OCI-LY3 (cell line): ENCODE measurements at regions not wholly inside any gene's neighbourhood (a gene's known extent, or its start where the extent isn't known, plus 50 kb on each side); places are given as distances from the start of the nearest gene placed in this dataset.

Experiments
- H2AFZ ChIP-seq: fragments of 200-600, 300-600 bp; shearing (Covaris generic); 2 replicates; pipeline ENCODE4 v1.6.0; 2014; ENCODE audit warnings: antibody characterized with exemption, low read depth, low read length
- H3K27ac ChIP-seq: fragments of 200-600, 300-600 bp; sonication (generic); 2 replicates; pipeline ENCODE4 v1.5.1; 2014; ENCODE audit warnings: mild to moderate bottlenecking, low read length, moderate library complexity, mixed read lengths
- H3K27me3 ChIP-seq: fragments of 200-600, 300-600 bp; sonication (generic); 2 replicates; pipeline ENCODE4 v1.6.1; 2014; ENCODE audit warnings: low read depth, low read length, mixed read lengths
- H3K36me3 ChIP-seq: fragments of 200-600, 300-600 bp; sonication (generic); replicated peaks from 2 replicates; pipeline ENCODE3; 2014; ENCODE audit warnings: low read depth, low read length, mixed read lengths
- H3K4me1 ChIP-seq: fragments of 300-600, 200-600 bp; sonication (generic); 2 replicates; pipeline ENCODE4 v1.6.1; 2014; ENCODE audit warnings: low read length, mixed read lengths
- H3K4me2 ChIP-seq: fragments of 200-600, 300-600 bp; sonication (generic); 2 replicates; pipeline ENCODE4 v1.6.1; 2014; ENCODE audit warnings: low read length, mixed read lengths
- H3K4me3 ChIP-seq: fragments of 300-600, 200-600 bp; sonication (generic); 2 replicates; pipeline ENCODE4 v1.5.1; 2014; ENCODE audit warnings: antibody characterized with exemption, mild to moderate bottlenecking, low read length, moderate library complexity
- H3K79me2 ChIP-seq: fragments of 300-600, 200-600 bp; shearing (Covaris generic); 2 replicates; pipeline ENCODE4 v1.6.1; 2014; ENCODE audit warnings: mild to moderate bottlenecking, low read length, mixed read lengths
- H3K9ac ChIP-seq: fragments of 300-600, 200-600 bp; shearing (Covaris generic); 2 replicates; pipeline ENCODE4 v1.6.0; 2014; ENCODE audit warnings: mild to moderate bottlenecking, low read length, moderate library complexity
- H3K9me3 ChIP-seq: fragments of 200-600, 300-600 bp; shearing (Covaris generic); 2 replicates; pipeline ENCODE4 v1.6.1; 2014; ENCODE audit warnings: low read length, mixed read lengths; ENCODE audit not compliant: insufficient read depth
- H4K20me1 ChIP-seq: fragments of 200-600, 300-600 bp; sonication (generic); 2 replicates; pipeline ENCODE4 v1.6.1; 2016; ENCODE audit warnings: low read length, mixed read lengths; ENCODE audit not compliant: insufficient read depth
- EZH2phosphoT487 ChIP-seq: fragments of 200-600 bp; shearing (Covaris generic); IDR thresholded peaks from 2 replicates; pipeline ENCODE4 v1.6.1; 2018; ENCODE audit warnings: antibody characterized with exemption, mixed run types, low read depth
- TF ChIP-seq, protein P1 (sequence below): fragments of 200-600, 300-600 bp; sonication (generic); IDR thresholded peaks from 2 replicates; pipeline ENCODE4 v1.5.1; 2014; ENCODE audit warnings: antibody characterized with exemption, low read length, low read depth

DNA sequence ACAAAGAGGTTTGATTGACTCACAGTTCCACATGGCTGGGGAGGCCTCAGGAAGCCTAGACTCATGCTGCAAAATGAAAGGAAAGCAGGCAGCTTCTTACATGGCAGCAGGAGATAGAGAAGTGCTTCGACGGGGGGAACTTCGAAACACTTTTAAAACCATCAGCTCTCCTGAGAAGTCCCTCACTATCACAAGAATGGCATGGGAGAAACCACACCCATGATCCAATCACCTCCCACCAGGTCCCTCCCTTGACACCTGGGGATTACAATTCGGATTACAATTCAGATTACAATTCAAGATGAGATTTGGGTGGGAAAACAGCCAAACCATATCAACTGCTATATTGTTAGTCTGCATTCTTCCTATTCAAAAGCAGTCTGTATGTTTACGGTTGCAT, 322.3 kb upstream of the ISL1 start:
- Histone ChIP-seq H3K4me3 (no peak overlapping the region), H2AFZ (no peak overlapping the region), H3K36me3 (no peaks in the 10 kb centered on the region), H3K9ac (no peak overlapping the region), H3K9me3 (no peaks in the 10 kb centered on the region), H3K27ac (no peak overlapping the region), H3K4me1 (no peaks in the 10 kb centered on the region), H3K79me2 (no peaks in the 10 kb centered on the region), H3K27me3 (no peaks in the 10 kb centered on the region), H4K20me1 (no peaks in the 10 kb centered on the region), H3K4me2 (no peak overlapping the region)
- TF ChIP-seq EZH2phosphoT487 = no peak
- TF ChIP-seq, protein P1, sequence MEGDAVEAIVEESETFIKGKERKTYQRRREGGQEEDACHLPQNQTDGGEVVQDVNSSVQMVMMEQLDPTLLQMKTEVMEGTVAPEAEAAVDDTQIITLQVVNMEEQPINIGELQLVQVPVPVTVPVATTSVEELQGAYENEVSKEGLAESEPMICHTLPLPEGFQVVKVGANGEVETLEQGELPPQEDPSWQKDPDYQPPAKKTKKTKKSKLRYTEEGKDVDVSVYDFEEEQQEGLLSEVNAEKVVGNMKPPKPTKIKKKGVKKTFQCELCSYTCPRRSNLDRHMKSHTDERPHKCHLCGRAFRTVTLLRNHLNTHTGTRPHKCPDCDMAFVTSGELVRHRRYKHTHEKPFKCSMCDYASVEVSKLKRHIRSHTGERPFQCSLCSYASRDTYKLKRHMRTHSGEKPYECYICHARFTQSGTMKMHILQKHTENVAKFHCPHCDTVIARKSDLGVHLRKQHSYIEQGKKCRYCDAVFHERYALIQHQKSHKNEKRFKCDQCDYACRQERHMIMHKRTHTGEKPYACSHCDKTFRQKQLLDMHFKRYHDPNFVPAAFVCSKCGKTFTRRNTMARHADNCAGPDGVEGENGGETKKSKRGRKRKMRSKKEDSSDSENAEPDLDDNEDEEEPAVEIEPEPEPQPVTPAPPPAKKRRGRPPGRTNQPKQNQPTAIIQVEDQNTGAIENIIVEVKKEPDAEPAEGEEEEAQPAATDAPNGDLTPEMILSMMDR = no peak

DNA sequence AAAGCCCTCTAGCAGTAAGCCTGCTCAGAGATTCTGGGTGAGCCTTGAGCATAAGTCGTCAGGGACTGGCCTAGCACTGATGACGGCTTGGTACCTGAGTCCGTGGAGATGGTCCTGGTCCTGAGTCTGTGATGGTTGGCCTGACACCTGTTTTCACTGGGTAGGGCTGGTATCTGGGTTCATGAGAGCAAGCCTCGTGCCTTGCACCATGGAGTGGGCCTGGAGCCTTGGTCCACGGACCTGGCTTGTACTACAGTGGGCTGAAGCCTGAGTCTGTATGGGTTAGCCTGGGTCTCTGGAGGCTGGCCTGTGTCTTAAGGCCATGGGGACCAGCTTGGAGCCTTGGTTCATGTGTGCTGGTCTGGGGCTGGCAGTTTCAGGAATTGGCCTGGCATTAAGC, 310.3 kb upstream of the ISL1 start:
- Histone ChIP-seq H4K20me1 (no peaks in the 10 kb centered on the region), H3K9me3 (no peaks in the 10 kb centered on the region), H3K4me2 (no peak overlapping the region), H3K4me3 (no peak overlapping the region), H3K4me1 (no peaks in the 10 kb centered on the region), H3K79me2 (no peaks in the 10 kb centered on the region), H3K27ac (no peak overlapping the region), H3K36me3 (no peaks in the 10 kb centered on the region), H3K9ac (no peak overlapping the region), H3K27me3 (no peaks in the 10 kb centered on the region), H2AFZ (no peak overlapping the region)
- TF ChIP-seq, protein P1 = no peak
- TF ChIP-seq EZH2phosphoT487 = no peak

DNA sequence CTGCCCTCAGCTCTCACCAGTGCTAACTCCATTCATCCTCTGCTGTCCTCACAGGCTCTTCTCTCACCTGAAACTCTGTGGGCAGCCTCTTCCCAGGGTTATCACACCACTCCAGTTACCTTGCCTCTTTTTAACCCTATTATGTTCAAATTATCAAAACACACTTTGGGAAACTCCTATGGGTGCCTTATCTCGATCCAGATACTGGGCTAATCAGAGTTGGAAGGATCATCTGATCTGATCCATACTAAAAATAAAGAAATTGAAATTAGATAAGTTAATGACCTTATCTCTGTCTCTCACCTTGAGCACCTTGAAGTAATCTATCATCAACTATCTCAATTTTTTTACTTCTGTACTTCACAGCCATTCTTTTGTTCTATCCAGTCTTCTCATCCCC, 300.5 kb upstream of the ISL1 start:
- no peak overlapping the region for H3K27ac ChIP-seq
- H3K79me2 ChIP-seq = no peaks in the 10 kb centered on the region
- no peaks in the 10 kb centered on the region for H4K20me1 ChIP-seq
- H3K4me3 ChIP-seq = no peak overlapping the region
- no peaks in the 10 kb centered on the region for H3K27me3 ChIP-seq
- no peak for TF ChIP-seq EZH2phosphoT487
- TF ChIP-seq, protein P1 = no peak
- H3K9ac ChIP-seq = no peak overlapping the region
- no peak overlapping the region for H2AFZ ChIP-seq
- H3K4me1 ChIP-seq = no peaks in the 10 kb centered on the region
- H3K9me3 ChIP-seq = no peaks in the 10 kb centered on the region
- no peaks in the 10 kb centered on the region for H3K36me3 ChIP-seq
- H3K4me2 ChIP-seq = no peak overlapping the region

DNA sequence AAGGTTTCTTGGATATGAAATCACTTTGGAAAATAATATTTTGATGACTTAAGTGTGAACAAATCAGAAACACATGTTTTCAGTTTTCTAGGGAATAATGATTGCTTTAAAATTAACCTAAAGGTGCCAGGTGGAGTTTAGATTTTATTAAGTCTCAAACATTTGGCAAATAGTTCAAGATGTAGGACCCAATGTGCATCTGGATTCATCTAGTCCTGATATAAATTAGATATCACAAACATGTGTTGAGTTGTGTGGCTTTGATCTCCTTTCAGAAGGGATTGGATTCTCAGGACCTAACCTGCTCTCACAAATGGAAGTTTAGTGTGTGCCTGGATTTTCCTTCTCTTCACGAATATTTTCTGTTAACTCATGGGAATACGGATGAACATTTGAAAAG, 291.4 kb upstream of the ISL1 start:
- Histone ChIP-seq H3K36me3 (no peaks in the 10 kb centered on the region), H3K9ac (no peak overlapping the region), H4K20me1 (no peaks in the 10 kb centered on the region), H3K79me2 (no peaks in the 10 kb centered on the region), H3K4me3 (no peak overlapping the region), H3K4me1 (no peaks in the 10 kb centered on the region), H2AFZ (no peak overlapping the region), H3K27me3 (no peaks in the 10 kb centered on the region), H3K27ac (no peak overlapping the region), H3K4me2 (no peak overlapping the region), H3K9me3 (no peaks in the 10 kb centered on the region)
- TF ChIP-seq, protein P1 = no peak
- TF ChIP-seq EZH2phosphoT487 = no peak
